Ovary (tissue), 3 donors: ENCODE measurements at regions not wholly inside any gene's neighbourhood (a gene's known extent, or its start where the extent isn't known, plus 50 kb on each side); places are given as distances from the start of the nearest gene placed in this dataset.

Experiments
- EP300 ChIP-seq: sonication (generic); formaldehyde crosslinking; IDR thresholded peaks from one replicate; pipeline ENCODE4 v1.6.1; 2017; ENCODE audit warnings: antibody characterized with exemption
- POLR2A ChIP-seq: fragments of 450-650 bp; IDR thresholded peaks from one replicate; pipeline ENCODE4 v1.6.1; 2017; ENCODE audit warnings: antibody characterized with exemption, mild to moderate bottlenecking, moderate library complexity
- TF ChIP-seq, protein P1 (sequence below), 3 donors: fragments of 450-650 bp in 2 of 3; fragments of 200-600 bp in 1 of 3; IDR thresholded peaks; one replicate each; pipeline versions ENCODE4 v1.5.1 to v1.8.0; 2016 to 2022; ENCODE audit warnings: antibody characterized with exemption in 3 of 3, mild to moderate bottlenecking in 1 of 3
- donor health status: DM: no; HTN: no; CAD: no.

DNA sequence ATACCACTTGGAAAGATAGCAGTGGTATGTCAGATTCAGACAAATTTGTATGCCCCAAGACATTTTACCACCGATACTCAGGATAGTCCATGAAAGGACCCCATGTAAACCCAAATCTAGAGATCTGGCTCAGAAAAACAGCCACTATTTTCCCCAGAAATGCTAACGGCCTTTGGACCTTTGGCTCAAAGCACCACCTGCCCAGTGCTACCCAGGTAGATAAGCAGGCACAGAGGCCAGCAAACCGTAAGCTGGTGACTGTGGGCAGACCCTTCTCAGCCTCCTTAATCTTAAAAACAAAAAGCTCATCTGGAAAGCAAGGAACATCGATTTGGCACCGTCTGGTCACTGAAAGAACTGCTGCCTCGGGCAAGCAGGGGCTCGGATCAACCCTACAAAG lies 61.4 kb upstream of the GREB1L start:
- TF ChIP-seq, protein P1, sequence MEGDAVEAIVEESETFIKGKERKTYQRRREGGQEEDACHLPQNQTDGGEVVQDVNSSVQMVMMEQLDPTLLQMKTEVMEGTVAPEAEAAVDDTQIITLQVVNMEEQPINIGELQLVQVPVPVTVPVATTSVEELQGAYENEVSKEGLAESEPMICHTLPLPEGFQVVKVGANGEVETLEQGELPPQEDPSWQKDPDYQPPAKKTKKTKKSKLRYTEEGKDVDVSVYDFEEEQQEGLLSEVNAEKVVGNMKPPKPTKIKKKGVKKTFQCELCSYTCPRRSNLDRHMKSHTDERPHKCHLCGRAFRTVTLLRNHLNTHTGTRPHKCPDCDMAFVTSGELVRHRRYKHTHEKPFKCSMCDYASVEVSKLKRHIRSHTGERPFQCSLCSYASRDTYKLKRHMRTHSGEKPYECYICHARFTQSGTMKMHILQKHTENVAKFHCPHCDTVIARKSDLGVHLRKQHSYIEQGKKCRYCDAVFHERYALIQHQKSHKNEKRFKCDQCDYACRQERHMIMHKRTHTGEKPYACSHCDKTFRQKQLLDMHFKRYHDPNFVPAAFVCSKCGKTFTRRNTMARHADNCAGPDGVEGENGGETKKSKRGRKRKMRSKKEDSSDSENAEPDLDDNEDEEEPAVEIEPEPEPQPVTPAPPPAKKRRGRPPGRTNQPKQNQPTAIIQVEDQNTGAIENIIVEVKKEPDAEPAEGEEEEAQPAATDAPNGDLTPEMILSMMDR (IDR thresholded peaks at IDR 0.05): no peak
- no peak for TF ChIP-seq EP300
- no peak for TF ChIP-seq POLR2A
